HEK293 (cell line): ENCODE measurements at regions not wholly inside any gene's neighbourhood (a gene's known extent, or its start where the extent isn't known, plus 50 kb on each side); places are given as distances from the start of the nearest gene placed in this dataset.
A peak's percentile ranks its signal among the peaks of the same experiment; 100 is the strongest.

ENCODE experiments used
- CTCF ChIA-PET: fragments of 350-600 bp; formaldehyde crosslinking; extraction: SDS; loops from one replicate; lab custom pipeline; 2021; ENCODE audit warnings: antibody characterized with exemption; lab: Yijun Ruan, JAX
- POLR2A ChIA-PET: fragments of 300-600 bp; formaldehyde crosslinking; extraction: SDS; loops from one replicate; lab custom pipeline; 2020; ENCODE audit warnings: antibody characterized with exemption, inconsistent platforms; lab: Yijun Ruan, JAX
- H3K27ac ChIP-seq: fragments of 200-500 bp; sonication (Bioruptor generic); 2 replicates; pipeline ENCODE4 v1.5.1; 2014; ENCODE audit warnings: low read depth, low read length, control low read depth, inconsistent platforms; ENCODE audit errors: extremely low read depth
- H3K36me3 ChIP-seq, 2 experiments: fragments of 200-500 bp in 1 of 2; sonication (Bioruptor generic) in 1 of 2; 1 replicate in 1 of 2; 2 replicates in 1 of 2; pipeline ENCODE4 v1.5.1; 2014 to 2017; ENCODE audit warnings: inconsistent platforms in 2 of 2, low read length in 2 of 2; ENCODE audit not compliant: control insufficient read depth in 2 of 2, insufficient read depth in 1 of 2
- H3K4me1 ChIP-seq: fragments of 200-500 bp; sonication (Bioruptor generic); 2 replicates; pipeline ENCODE4 v1.5.1; 2014; ENCODE audit warnings: mild to moderate bottlenecking, low read length, inconsistent platforms; ENCODE audit not compliant: control insufficient read depth, insufficient read depth
- H3K4me3 ChIP-seq: 2 replicates; pipeline ENCODE4 v1.5.1; 2011; ENCODE audit warnings: low read depth, mild to moderate bottlenecking, control low read depth, low read length, moderate library complexity
- H3K9me3 ChIP-seq: fragments of 200-500 bp; sonication (Bioruptor generic); 2 replicates; pipeline ENCODE4 v1.5.1; 2014; ENCODE audit warnings: low read depth, low read length, inconsistent platforms; ENCODE audit not compliant: control insufficient read depth, insufficient read depth
- BCL11B ChIP-seq: fragments of 450-650 bp; formaldehyde crosslinking; IDR thresholded peaks from 2 replicates; pipeline ENCODE4 v1.5.1; 2016; ENCODE audit warnings: low read depth, missing biosample characterization, missing genetic modification characterization
- HOXD13 ChIP-seq: sonication (generic); formaldehyde crosslinking; IDR thresholded peaks from 2 replicates; pipeline ENCODE4 v1.8.0; 2022; ENCODE audit warnings: missing genetic modification reagents, borderline replicate concordance
- KLF10 ChIP-seq: fragments of 450-650 bp; IDR thresholded peaks from 2 replicates; pipeline ENCODE4 v1.5.1; 2018; ENCODE audit warnings: missing biosample characterization, mild to moderate bottlenecking, missing genetic modification characterization
- MZF1 ChIP-seq: fragments of 450-650 bp; formaldehyde crosslinking; IDR thresholded peaks from 2 replicates; pipeline ENCODE4 v1.5.1; 2017; ENCODE audit warnings: missing biosample characterization, missing genetic modification characterization, borderline replicate concordance
- SETDB1 ChIP-seq: IDR thresholded peaks from one replicate; pipeline ENCODE4 v1.6.1; 2017; ENCODE audit warnings: mild to moderate bottlenecking, low read length, moderate library complexity, mixed read lengths; ENCODE audit not compliant: insufficient read length
- SP2 ChIP-seq: fragments of 450-650 bp; formaldehyde crosslinking; IDR thresholded peaks from 2 replicates; pipeline ENCODE4 v1.5.1; 2016; ENCODE audit warnings: missing biosample characterization, missing genetic modification characterization
- TRIM28 ChIP-seq: IDR thresholded peaks from 2 replicates; pipeline ENCODE4 v1.6.1; 2011; ENCODE audit warnings: low read length, control low read depth, borderline replicate concordance
- ZBTB1 ChIP-seq: fragments of 450-650 bp; formaldehyde crosslinking; IDR thresholded peaks from 2 replicates; pipeline ENCODE4 v1.5.1; 2016; ENCODE audit warnings: missing biosample characterization, missing genetic modification characterization
- ZBTB7A ChIP-seq: fragments of 450-650 bp; formaldehyde crosslinking; IDR thresholded peaks from 2 replicates; pipeline ENCODE4 v1.5.1; 2016; ENCODE audit warnings: low read depth, missing biosample characterization, missing genetic modification characterization
- ZIC2 ChIP-seq: fragments of 450-650 bp; formaldehyde crosslinking; IDR thresholded peaks from 2 replicates; pipeline ENCODE4 v1.5.1; 2016; ENCODE audit warnings: missing biosample characterization, missing genetic modification characterization
- ZNF114 ChIP-seq: fragments of 450-650 bp; formaldehyde crosslinking; IDR thresholded peaks from 2 replicates; pipeline ENCODE4 v1.5.0; 2017; ENCODE audit warnings: missing biosample characterization, missing genetic modification characterization
- ZNF121 ChIP-seq: fragments of 450-650 bp; formaldehyde crosslinking; IDR thresholded peaks from 2 replicates; pipeline ENCODE4 v1.5.1; 2016; ENCODE audit warnings: missing biosample characterization, missing genetic modification characterization
- ZNF155 ChIP-seq: fragments of 450-650 bp; formaldehyde crosslinking; IDR thresholded peaks from 2 replicates; pipeline ENCODE4 v1.5.1; 2016; ENCODE audit warnings: missing biosample characterization, missing genetic modification characterization
- ZNF16 ChIP-seq: fragments of 450-650 bp; formaldehyde crosslinking; IDR thresholded peaks from 2 replicates; pipeline ENCODE4 v1.5.1; 2016; ENCODE audit warnings: low read depth, missing biosample characterization, missing genetic modification characterization
- ZNF221 ChIP-seq: fragments of 450-650 bp; formaldehyde crosslinking; IDR thresholded peaks from 2 replicates; pipeline ENCODE4 v1.5.1; 2017; ENCODE audit warnings: missing biosample characterization, missing genetic modification characterization, borderline replicate concordance
- ZNF248 ChIP-seq: fragments of 450-650 bp; formaldehyde crosslinking; IDR thresholded peaks from 2 replicates; pipeline ENCODE4 v1.5.1; 2017; ENCODE audit warnings: missing biosample characterization, missing genetic modification characterization
- ZNF274 ChIP-seq, 2 experiments: fragments of 200-500 bp in 1 of 2; fragments of 450-650 bp in 1 of 2; sonication (Bioruptor generic) in 1 of 2; formaldehyde crosslinking in 1 of 2; IDR thresholded peaks; 2 replicates each; pipeline versions ENCODE4 v1.5.1 to v1.6.1; 2014 to 2016; ENCODE audit warnings: borderline replicate concordance in 1 of 2, inconsistent platforms in 1 of 2, low read length in 1 of 2, missing biosample characterization in 1 of 2, missing genetic modification characterization in 1 of 2
- ZNF292 ChIP-seq: fragments of 450-650 bp; formaldehyde crosslinking; IDR thresholded peaks from 2 replicates; pipeline ENCODE4 v1.5.1; 2016; ENCODE audit warnings: low read depth, missing biosample characterization, missing genetic modification characterization, borderline replicate concordance
- ZNF324 ChIP-seq: fragments of 450-650 bp; formaldehyde crosslinking; IDR thresholded peaks from 2 replicates; pipeline ENCODE4 v1.5.1; 2016; ENCODE audit warnings: missing biosample characterization, missing genetic modification characterization
- ZNF501 ChIP-seq: fragments of 450-650 bp; formaldehyde crosslinking; IDR thresholded peaks from 2 replicates; pipeline ENCODE4 v1.5.1; 2016; ENCODE audit warnings: missing biosample characterization, missing genetic modification characterization
- ZNF624 ChIP-seq: fragments of 450-650 bp; formaldehyde crosslinking; IDR thresholded peaks from 2 replicates; pipeline ENCODE4 v1.5.1; 2017; ENCODE audit warnings: missing biosample characterization, missing genetic modification characterization
- ZNF660 ChIP-seq: fragments of 450-650 bp; IDR thresholded peaks from 2 replicates; pipeline ENCODE4 v1.5.1; 2018; ENCODE audit warnings: missing biosample characterization, mild to moderate bottlenecking, missing genetic modification characterization
- ZSCAN16 ChIP-seq: fragments of 450-650 bp; formaldehyde crosslinking; IDR thresholded peaks from 2 replicates; pipeline ENCODE4 v1.5.1; 2016; ENCODE audit warnings: missing biosample characterization, missing genetic modification characterization
- TF ChIP-seq, protein P1 (sequence below): fragments of 450-650 bp; formaldehyde crosslinking; conservative IDR thresholded peaks from 2 replicates; pipeline ENCODE4 v1.5.1; 2016; ENCODE audit warnings: low read depth, missing biosample characterization, missing genetic modification characterization
- TF ChIP-seq, protein P2 (sequence below): fragments of 450-650 bp; formaldehyde crosslinking; IDR thresholded peaks from 2 replicates; pipeline ENCODE4 v1.5.1; 2016; ENCODE audit warnings: missing biosample characterization, missing genetic modification characterization
- TF ChIP-seq, protein P3 (sequence below): fragments of 450-650 bp; formaldehyde crosslinking; IDR thresholded peaks from 2 replicates; pipeline ENCODE4 v1.5.1; 2016; ENCODE audit warnings: missing biosample characterization, missing genetic modification characterization

DNA sequence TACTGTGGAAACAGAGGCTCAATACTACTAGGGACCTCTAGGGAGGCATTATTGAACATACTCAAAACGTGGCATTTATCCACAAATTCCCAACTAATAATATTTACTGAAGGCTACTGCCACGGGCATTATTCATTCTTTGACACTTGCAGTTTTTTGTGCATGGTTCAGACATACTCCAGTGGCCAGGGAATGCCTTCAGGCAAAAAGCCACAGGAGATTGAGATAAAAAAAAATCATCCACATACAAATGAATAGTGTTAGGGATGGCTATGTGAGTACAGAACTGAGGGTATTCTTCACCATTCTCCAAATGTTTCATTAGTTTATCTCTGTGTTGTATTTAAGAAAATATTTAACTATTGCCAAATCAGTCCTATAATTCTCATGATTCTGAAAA is 974.9 kb upstream of the PIK3C3 start (continued):
- TF ChIP-seq MZF1 (tag by site-specific recombination) (no peak), KLF10 (tag by site-specific recombination) (no peak), ZIC2 (tag by site-specific recombination) (no peak), ZNF660 (no peak)
- TF ChIP-seq, protein P1, sequence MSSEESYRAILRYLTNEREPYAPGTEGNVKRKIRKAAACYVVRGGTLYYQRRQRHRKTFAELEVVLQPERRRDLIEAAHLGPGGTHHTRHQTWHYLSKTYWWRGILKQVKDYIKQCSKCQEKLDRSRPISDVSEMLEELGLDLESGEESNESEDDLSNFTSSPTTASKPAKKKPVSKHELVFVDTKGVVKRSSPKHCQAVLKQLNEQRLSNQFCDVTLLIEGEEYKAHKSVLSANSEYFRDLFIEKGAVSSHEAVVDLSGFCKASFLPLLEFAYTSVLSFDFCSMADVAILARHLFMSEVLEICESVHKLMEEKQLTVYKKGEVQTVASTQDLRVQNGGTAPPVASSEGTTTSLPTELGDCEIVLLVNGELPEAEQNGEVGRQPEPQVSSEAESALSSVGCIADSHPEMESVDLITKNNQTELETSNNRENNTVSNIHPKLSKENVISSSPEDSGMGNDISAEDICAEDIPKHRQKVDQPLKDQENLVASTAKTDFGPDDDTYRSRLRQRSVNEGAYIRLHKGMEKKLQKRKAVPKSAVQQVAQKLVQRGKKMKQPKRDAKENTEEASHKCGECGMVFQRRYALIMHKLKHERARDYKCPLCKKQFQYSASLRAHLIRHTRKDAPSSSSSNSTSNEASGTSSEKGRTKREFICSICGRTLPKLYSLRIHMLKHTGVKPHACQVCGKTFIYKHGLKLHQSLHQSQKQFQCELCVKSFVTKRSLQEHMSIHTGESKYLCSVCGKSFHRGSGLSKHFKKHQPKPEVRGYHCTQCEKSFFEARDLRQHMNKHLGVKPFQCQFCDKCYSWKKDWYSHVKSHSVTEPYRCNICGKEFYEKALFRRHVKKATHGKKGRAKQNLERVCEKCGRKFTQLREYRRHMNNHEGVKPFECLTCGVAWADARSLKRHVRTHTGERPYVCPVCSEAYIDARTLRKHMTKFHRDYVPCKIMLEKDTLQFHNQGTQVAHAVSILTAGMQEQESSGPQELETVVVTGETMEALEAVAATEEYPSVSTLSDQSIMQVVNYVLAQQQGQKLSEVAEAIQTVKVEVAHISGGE (tag by site-specific recombination): no peak

DNA sequence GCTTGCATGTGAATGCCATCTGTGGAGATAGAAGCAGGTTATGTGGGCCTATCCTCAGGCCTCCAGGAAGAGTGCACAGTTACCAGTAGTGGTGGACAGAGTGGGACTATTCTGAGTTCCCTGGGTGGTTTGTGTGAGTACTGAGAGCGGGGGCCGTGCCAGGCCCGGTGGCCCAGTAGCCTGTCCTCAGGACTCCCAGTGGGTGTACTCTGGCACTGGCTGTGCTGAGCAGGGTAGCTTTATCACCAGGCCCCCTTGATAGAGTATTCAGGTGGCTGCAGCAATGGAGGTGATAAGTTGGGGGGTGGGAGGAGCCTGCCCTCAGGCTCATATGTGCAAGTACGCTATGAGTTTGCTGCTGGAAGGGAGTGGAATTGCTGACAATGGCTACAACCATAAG is 979.0 kb upstream of the PIK3C3 start:
- Histone ChIP-seq H3K27ac (no peak overlapping the region), H3K9me3 (no peaks in the 10 kb centered on the region), H3K4me1 (no peaks in the 10 kb centered on the region), H3K4me3 (no peak overlapping the region), H3K36me3 (no peaks in the 10 kb centered on the region)
- ChIA-PET CTCF (no interaction called here), POLR2A (no interaction called here)
- no peak for TF ChIP-seq ZNF248
- no peak for TF ChIP-seq ZNF155 (tag by site-specific recombination)
- TF ChIP-seq ZNF121 (tag by site-specific recombination): no peak
- no peak for TF ChIP-seq ZNF501 (tag by site-specific recombination)
- no peak for TF ChIP-seq ZBTB1 (tag by site-specific recombination)
- no peak for TF ChIP-seq ZNF274 (IDR thresholded peaks at IDR 0.05; ENCODE audit: low read length)
- no peak for TF ChIP-seq ZNF274 (tag by site-specific recombination; IDR thresholded peaks at IDR 0.05; ENCODE audit: borderline replicate concordance)
- TF ChIP-seq ZNF292: no peak
- TF ChIP-seq, protein P2, sequence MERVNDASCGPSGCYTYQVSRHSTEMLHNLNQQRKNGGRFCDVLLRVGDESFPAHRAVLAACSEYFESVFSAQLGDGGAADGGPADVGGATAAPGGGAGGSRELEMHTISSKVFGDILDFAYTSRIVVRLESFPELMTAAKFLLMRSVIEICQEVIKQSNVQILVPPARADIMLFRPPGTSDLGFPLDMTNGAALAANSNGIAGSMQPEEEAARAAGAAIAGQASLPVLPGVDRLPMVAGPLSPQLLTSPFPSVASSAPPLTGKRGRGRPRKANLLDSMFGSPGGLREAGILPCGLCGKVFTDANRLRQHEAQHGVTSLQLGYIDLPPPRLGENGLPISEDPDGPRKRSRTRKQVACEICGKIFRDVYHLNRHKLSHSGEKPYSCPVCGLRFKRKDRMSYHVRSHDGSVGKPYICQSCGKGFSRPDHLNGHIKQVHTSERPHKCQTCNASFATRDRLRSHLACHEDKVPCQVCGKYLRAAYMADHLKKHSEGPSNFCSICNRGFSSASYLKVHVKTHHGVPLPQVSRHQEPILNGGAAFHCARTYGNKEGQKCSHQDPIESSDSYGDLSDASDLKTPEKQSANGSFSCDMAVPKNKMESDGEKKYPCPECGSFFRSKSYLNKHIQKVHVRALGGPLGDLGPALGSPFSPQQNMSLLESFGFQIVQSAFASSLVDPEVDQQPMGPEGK (tag by site-specific recombination): no peak
- TF ChIP-seq ZBTB7A (tag by site-specific recombination): no peak
- no peak for TF ChIP-seq SP2 (tag by site-specific recombination)
- TF ChIP-seq ZNF16 (tag by site-specific recombination): no peak

GRCh38 chr18:40974448-40974847 is 980.6 kb upstream of the PIK3C3 start:
- Histone ChIP-seq H3K4me1 (no peaks in the 10 kb centered on the region), H3K27ac (no peak overlapping the region), H3K4me3 (no peak overlapping the region), H3K9me3 (no peaks in the 10 kb centered on the region), H3K36me3 (no peaks in the 10 kb centered on the region)
- ChIA-PET CTCF (interaction anchor here (0.6 to 1.1 kb wide), 3 partner anchors 11 to 475 kb away, joined by 3 read pairs; no protein-coding TSS in a partner anchor), POLR2A (no interaction called here)
- no peak for TF ChIP-seq ZNF624
- TF ChIP-seq SETDB1: peak; percentile 95
- no peak for TF ChIP-seq ZSCAN16 (tag by site-specific recombination)
- 0 out of 2 replicates have a peak, but pooled peaks have one; percentile 36 for TF ChIP-seq TRIM28
- TF ChIP-seq HOXD13 (CRISPR knock-in tag): no peak
- no peak for TF ChIP-seq ZNF114 (tag by site-specific recombination)
- TF ChIP-seq BCL11B (tag by site-specific recombination): no peak
- no peak for TF ChIP-seq ZNF221 (tag by site-specific recombination)
- TF ChIP-seq, protein P3, sequence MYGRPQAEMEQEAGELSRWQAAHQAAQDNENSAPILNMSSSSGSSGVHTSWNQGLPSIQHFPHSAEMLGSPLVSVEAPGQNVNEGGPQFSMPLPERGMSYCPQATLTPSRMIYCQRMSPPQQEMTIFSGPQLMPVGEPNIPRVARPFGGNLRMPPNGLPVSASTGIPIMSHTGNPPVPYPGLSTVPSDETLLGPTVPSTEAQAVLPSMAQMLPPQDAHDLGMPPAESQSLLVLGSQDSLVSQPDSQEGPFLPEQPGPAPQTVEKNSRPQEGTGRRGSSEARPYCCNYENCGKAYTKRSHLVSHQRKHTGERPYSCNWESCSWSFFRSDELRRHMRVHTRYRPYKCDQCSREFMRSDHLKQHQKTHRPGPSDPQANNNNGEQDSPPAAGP (tag by site-specific recombination): no peak
- TF ChIP-seq ZNF324 (tag by site-specific recombination): no peak
